Fibroblast of pulmonary artery (primary cell): ENCODE measurements at regions not wholly inside any gene's neighbourhood (a gene's known extent, or its start where the extent isn't known, plus 50 kb on each side); places are given as distances from the start of the nearest gene placed in this dataset.

Experiments
- DNase-seq: peaks from one replicate; pipeline ENCODE4 v3.0.0-alpha.2; 2010; ENCODE audit warnings: low read depth
- H3K4me3 ChIP-seq: replicated peaks from 2 replicates; pipeline ENCODE4 v1.5.1; 2011; ENCODE audit warnings: low read depth, mild to moderate bottlenecking, control low read depth, low read length, moderate library complexity
- TF ChIP-seq, protein P1 (sequence below): IDR thresholded peaks from 2 replicates; pipeline ENCODE4 v1.5.1; 2011; ENCODE audit warnings: mild to moderate bottlenecking, control low read depth, low read length, inconsistent platforms; ENCODE audit errors: missing control alignments

GRCh38 chr6:100990070-100990469 lies 108.9 kb upstream of the ASCC3 start:
- no peak overlapping the region for H3K4me3 ChIP-seq
- TF ChIP-seq, protein P1, sequence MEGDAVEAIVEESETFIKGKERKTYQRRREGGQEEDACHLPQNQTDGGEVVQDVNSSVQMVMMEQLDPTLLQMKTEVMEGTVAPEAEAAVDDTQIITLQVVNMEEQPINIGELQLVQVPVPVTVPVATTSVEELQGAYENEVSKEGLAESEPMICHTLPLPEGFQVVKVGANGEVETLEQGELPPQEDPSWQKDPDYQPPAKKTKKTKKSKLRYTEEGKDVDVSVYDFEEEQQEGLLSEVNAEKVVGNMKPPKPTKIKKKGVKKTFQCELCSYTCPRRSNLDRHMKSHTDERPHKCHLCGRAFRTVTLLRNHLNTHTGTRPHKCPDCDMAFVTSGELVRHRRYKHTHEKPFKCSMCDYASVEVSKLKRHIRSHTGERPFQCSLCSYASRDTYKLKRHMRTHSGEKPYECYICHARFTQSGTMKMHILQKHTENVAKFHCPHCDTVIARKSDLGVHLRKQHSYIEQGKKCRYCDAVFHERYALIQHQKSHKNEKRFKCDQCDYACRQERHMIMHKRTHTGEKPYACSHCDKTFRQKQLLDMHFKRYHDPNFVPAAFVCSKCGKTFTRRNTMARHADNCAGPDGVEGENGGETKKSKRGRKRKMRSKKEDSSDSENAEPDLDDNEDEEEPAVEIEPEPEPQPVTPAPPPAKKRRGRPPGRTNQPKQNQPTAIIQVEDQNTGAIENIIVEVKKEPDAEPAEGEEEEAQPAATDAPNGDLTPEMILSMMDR = no peak
- DNase-seq = no peak

DNA sequence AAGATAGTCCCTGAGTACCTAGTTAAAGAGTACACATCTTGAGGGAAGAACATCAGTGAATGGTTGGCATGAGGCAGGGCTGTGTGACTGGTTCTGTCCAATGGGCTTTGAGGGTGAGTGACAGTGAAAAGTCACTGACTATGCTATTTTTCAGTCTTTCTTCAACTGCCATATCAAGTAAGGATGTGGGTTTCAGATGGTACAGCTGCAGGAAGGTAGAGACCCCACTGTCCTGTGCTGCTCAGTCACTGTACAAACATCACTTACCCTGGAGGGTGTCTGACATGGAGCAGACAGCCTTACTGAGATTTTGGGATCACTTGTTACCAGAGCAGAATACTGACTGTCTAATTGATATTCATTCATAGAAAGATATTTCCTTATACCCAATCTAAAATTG lies 115.3 kb upstream of the ASCC3 start:
- DNase-seq = no peak
- no peak overlapping the region for H3K4me3 ChIP-seq
- TF ChIP-seq, protein P1 = no peak

DNA sequence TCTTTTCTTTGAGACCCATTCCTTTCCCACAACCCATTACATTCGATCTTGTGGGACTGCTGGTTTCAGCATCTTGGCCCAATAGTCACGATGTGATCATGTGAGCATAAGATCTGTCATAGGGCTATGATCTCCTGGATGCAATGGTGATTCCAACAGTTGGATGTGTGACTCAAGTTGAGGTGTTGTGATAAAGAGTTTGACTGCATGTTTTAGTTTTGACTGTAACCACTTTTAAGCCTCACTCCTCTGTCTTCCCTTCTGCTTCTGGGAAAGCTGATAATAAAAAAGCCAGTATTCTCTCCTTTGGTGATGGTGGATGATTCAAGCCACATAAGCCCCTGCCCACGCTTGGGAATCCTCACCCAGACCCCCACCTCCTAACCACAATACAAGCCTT lies 117.0 kb upstream of the ASCC3 start:
- peak; percentile 20 for DNase-seq

GRCh38 chr6:100999034-100999597 lies 118.0 kb upstream of the ASCC3 start:
- no peak for DNase-seq
- no peak overlapping the region for H3K4me3 ChIP-seq
- TF ChIP-seq, protein P1 = no peak

More for the DNA sequence above, 117.0 kb upstream of the ASCC3 start:
- H3K4me3 ChIP-seq = no peak overlapping the region
- TF ChIP-seq, protein P1 = no peak

- DNase-seq = peak; percentile 47
- TF ChIP-seq, protein P1 = no peak
- no peak overlapping the region for H3K4me3 ChIP-seq
These were observed 119.2 kb upstream of the ASCC3 start for GRCh38 chr6:101000341-101000740.

DNA sequence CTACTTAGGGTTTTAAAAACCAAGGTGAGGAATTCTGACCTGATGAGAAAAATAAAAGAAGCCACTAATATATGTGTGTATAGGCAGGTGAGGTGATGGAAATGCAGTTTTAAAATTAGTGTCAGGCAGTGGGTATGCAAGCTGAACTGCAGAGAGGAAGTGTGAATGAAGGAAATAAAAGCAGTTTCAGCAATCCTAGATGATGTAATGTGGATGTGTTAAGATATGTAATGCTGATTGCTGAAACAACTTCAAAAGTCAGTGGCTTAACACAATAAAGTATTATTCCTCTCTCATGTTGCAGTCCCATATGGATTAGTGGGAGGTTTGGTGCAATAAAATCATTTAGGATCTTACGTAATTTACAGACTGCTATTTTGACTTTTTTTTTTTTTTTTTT lies 119.9 kb upstream of the ASCC3 start:
- DNase-seq = peak; percentile 19
- no peak overlapping the region for H3K4me3 ChIP-seq
- TF ChIP-seq, protein P1 = no peak

GRCh38 chr6:101001607-101002006 lies 120.5 kb upstream of the ASCC3 start:
- no peak overlapping the region for H3K4me3 ChIP-seq
- DNase-seq = no peak
- TF ChIP-seq, protein P1 = no peak
